ENCODE measurements at regions not wholly inside any gene's neighbourhood (a gene's known extent, or its start where the extent isn't known, plus 50 kb on each side); places are given as distances from the start of the nearest gene placed in this dataset.

DNA sequence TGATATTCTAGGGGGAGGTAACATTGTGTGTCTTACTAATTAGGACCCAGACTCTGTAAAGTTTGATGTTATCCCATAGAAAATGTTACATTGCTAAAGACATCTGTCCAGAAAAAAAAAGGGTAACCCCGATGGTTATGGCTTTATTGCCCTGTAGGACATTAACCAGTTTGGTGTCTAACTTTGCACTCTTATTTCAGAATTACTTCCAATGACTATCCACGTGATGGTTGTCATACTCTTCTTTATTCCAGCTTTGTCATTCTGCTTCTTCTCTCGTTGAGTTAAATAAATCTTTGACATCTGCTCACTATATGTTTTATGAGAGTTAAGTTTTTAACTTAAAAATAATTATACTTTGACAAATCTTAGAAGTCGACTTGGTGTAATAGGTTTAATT, 180.4 kb upstream of the ANKRD55 start:
- Histone ChIP-seq H2AFZ (ENCODE audit: insufficient read depth, low read length, poor library complexity) (no peak overlapping the region), H3K27me3 (ENCODE audit: insufficient read depth, low read length) (no peaks in the 10 kb centered on the region), H3K79me1 (ENCODE audit: low read length) (peaks cover 8% of the 10 kb centered on the region), H3K14ac (ENCODE audit: low read length) (no peak overlapping the region), H3K9ac (ENCODE audit: low read length) (no peak overlapping the region), H3K79me2 (ENCODE audit: control insufficient read depth, insufficient read depth, low read length, poor library complexity) (no peaks in the 10 kb centered on the region), H3K9me3 (ENCODE audit: insufficient read depth, low read depth, low read length) (no peaks in the 10 kb centered on the region), H3K18ac (ENCODE audit: low read length) (no peak overlapping the region), H3K36me3 (ENCODE audit: control insufficient read depth in 1 of 2, insufficient read depth in 2 of 2, low read length in 2 of 2) (no peaks in the 10 kb centered on the region), H3K4me1 (ENCODE audit: control insufficient read depth in 1 of 2, insufficient read depth in 2 of 2, low read length in 2 of 2) (peaks cover 6 to 9% of the 10 kb centered on the region in 2 experiments), H4K91ac (ENCODE audit: low read depth, low read length) (no peak overlapping the region), H2AK5ac (ENCODE audit: low read length) (no peak overlapping the region), H3K23ac (ENCODE audit: low read length) (no peak overlapping the region), H3K27ac (ENCODE audit: low read depth, low read length) (no peak overlapping the region), H4K8ac (ENCODE audit: low read depth, low read length) (no peak overlapping the region), H2BK12ac (ENCODE audit: low read length) (no peak overlapping the region), H2BK5ac (ENCODE audit: low read depth, low read length, poor library complexity) (no peak overlapping the region), H3K4me2 (ENCODE audit: low read length) (no peak overlapping the region), H3K4me3 (ENCODE audit: low read depth, low read length) (no peak overlapping the region), H4K12ac (ENCODE audit: low read depth, low read length) (no peak overlapping the region), H2BK120ac (ENCODE audit: insufficient read depth, low read length, poor library complexity) (no peak overlapping the region), H3K4ac (ENCODE audit: low read depth, low read length) (no peak overlapping the region)
- WGBS (ENCODE audit: extremely low coverage, insufficient coverage, insufficient read length), result no CpG with 5 or more reads among the region's 4 CpGs
- no peak for DNase-seq

DNA sequence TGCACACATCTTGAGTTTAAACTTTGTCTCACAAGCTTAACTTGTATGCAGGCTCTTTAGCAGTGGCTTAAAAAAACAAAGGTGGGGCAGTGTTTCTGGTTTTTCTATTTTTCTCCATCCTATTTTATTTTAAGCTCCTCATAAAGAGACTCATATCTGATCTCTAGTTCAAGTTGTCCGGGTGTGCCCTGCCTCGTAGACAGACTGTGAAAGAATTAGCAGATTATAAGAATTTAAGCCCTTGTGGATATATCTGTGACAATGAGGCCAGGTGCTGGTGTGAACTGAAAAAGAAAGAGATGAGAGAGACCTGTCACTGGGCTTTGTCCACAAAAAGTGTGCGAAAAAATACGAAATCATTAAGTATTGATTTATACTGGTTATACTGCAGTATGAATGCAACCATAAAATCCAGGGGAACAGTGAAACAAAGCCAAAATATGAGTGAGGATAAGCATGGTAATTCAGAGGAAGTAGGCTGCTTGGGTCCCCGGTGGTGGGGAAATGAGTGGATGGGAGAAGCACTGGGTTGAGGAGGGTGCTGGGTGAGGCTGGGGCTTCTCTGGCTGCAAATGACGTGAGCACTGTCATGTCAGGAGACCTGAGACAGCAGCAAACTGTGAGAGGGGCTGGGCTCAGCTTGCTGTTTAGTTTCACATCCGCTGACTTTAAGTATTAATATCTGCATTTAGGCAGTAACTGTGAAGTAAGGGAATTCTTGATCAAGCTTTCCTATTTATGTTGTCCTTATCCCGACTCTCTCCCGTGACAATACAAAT, 179.7 kb upstream of the ANKRD55 start:
- Histone ChIP-seq H2BK12ac (ENCODE audit: low read length) (peak overlapping the region; percentile 32), H3K79me2 (ENCODE audit: control insufficient read depth, insufficient read depth, low read length, poor library complexity) (no peaks in the 10 kb centered on the region), H3K4me3 (ENCODE audit: low read depth, low read length) (no peak overlapping the region), H2BK120ac (ENCODE audit: insufficient read depth, low read length, poor library complexity) (no peak overlapping the region), H3K9ac (ENCODE audit: low read length) (no peak overlapping the region), H3K18ac (ENCODE audit: low read length) (no peak overlapping the region), H3K36me3 (ENCODE audit: control insufficient read depth in 1 of 2, insufficient read depth in 2 of 2, low read length in 2 of 2) (no peaks in the 10 kb centered on the region), H3K23ac (ENCODE audit: low read length) (no peak overlapping the region), H2BK5ac (ENCODE audit: low read depth, low read length, poor library complexity) (no peak overlapping the region), H4K12ac (ENCODE audit: low read depth, low read length) (no peak overlapping the region), H4K91ac (ENCODE audit: low read depth, low read length) (no peak overlapping the region), H2AFZ (ENCODE audit: insufficient read depth, low read length, poor library complexity) (no peak overlapping the region), H3K27me3 (ENCODE audit: insufficient read depth, low read length) (no peaks in the 10 kb centered on the region), H4K8ac (ENCODE audit: low read depth, low read length) (peak overlapping the region; percentile 9), H3K4me1 (ENCODE audit: control insufficient read depth in 1 of 2, insufficient read depth in 2 of 2, low read length in 2 of 2) (peaks cover 6 to 9% of the 10 kb centered on the region in 2 experiments), H3K9me3 (ENCODE audit: insufficient read depth, low read depth, low read length) (no peaks in the 10 kb centered on the region), H2AK5ac (ENCODE audit: low read length) (peak overlapping the region; percentile 93), H3K14ac (ENCODE audit: low read length) (peak overlapping the region; percentile 14), H3K27ac (ENCODE audit: low read depth, low read length) (no peak overlapping the region), H3K4ac (ENCODE audit: low read depth, low read length) (no peak overlapping the region), H3K4me2 (ENCODE audit: low read length) (no peak overlapping the region), H3K79me1 (ENCODE audit: low read length) (peaks cover 8% of the 10 kb centered on the region)
- no CpG with 5 or more reads among the region's 9 CpGs for WGBS (ENCODE audit: extremely low coverage, insufficient coverage, insufficient read length)
- peak in 1 of 2 donors; percentile 18 for DNase-seq

DNA sequence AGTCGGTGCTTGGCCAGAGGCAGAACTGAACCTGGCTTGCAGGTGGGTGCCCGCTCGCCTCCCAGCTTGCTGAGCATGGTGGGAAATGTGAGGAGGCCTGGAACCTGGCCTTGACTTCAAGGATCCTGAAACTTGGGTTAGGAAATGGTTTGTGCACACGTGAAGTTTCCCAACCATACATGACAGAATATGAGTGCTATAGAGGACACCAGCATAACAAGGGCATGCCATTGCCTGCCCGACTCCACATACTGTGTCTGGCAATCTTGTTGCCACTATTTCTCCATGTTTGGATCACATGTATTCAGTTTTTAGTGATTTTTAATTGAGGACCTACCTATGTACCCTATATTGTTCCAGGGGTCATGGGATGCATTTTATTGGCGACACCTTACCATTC, 177.6 kb upstream of the ANKRD55 start:
- Histone ChIP-seq H3K4ac (ENCODE audit: low read depth, low read length) (no peak overlapping the region), H2BK120ac (ENCODE audit: insufficient read depth, low read length, poor library complexity) (no peak overlapping the region), H2AFZ (ENCODE audit: insufficient read depth, low read length, poor library complexity) (no peak overlapping the region), H3K9ac (ENCODE audit: low read length) (no peak overlapping the region), H4K91ac (ENCODE audit: low read depth, low read length) (no peak overlapping the region), H3K4me1 (ENCODE audit: control insufficient read depth in 1 of 2, insufficient read depth in 2 of 2, low read length in 2 of 2) (peaks cover 6 to 9% of the 10 kb centered on the region in 2 experiments), H4K8ac (ENCODE audit: low read depth, low read length) (no peak overlapping the region), H3K18ac (ENCODE audit: low read length) (no peak overlapping the region), H2BK12ac (ENCODE audit: low read length) (peak overlapping the region; percentile 4), H3K27me3 (ENCODE audit: insufficient read depth, low read length) (no peaks in the 10 kb centered on the region), H3K4me3 (ENCODE audit: low read depth, low read length) (no peak overlapping the region), H3K4me2 (ENCODE audit: low read length) (no peak overlapping the region), H3K23ac (ENCODE audit: low read length) (no peak overlapping the region), H3K9me3 (ENCODE audit: insufficient read depth, low read depth, low read length) (peaks cover 2% of the 10 kb centered on the region), H3K79me1 (ENCODE audit: low read length) (peaks cover 14% of the 10 kb centered on the region), H2AK5ac (ENCODE audit: low read length) (no peak overlapping the region), H3K36me3 (ENCODE audit: control insufficient read depth in 1 of 2, insufficient read depth in 2 of 2, low read length in 2 of 2) (no peaks in the 10 kb centered on the region), H4K12ac (ENCODE audit: low read depth, low read length) (no peak overlapping the region), H3K14ac (ENCODE audit: low read length) (no peak overlapping the region), H2BK5ac (ENCODE audit: low read depth, low read length, poor library complexity) (no peak overlapping the region), H3K79me2 (ENCODE audit: control insufficient read depth, insufficient read depth, low read length, poor library complexity) (no peaks in the 10 kb centered on the region), H3K27ac (ENCODE audit: low read depth, low read length) (no peak overlapping the region)
- no CpG with 5 or more reads among the region's 6 CpGs for WGBS (ENCODE audit: extremely low coverage, insufficient coverage, insufficient read length)
- no peak for DNase-seq

DNA sequence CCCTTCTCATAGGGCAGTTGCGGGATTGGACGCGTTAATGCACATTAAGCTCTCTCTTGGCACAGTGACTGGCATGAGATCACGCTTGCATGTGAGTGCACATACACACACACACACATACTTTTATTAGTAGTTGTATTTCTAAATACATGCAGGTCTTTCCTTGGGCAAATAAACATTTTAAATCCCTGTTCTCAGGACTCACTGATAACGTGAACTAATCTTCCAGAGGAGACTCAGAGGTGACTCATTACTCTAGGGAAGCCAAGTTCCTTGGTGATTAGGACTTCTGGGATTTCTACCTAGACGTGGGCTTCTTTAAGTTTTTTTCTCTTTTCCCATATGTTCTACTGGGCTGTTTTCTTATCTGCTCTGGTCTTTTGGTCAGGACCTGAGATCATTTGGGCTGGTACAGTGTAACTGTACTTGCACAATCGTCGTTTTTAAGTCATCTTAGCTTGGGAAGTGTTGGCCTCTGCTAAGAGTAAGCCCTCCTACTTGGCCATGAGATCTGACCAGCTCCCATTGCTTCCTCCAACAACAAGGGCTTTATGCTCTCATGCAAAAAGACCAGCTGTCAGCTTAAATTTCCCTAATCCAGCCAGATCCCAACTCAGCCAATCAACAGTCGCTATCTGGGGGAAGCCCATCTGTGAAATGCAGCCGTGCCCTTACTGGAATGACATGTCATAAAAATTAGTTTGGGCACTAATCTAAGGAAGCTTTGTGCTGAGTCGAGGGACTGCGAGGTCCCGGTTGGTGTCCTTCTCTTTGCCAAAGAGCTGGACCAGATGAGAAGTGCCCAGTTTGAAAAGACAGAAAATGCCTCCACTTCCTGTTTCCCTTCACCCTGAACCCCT, 176.4 kb upstream of the ANKRD55 start:
- H3K14ac ChIP-seq (ENCODE audit: low read length), result no peak overlapping the region
- no peak overlapping the region for H2AK5ac ChIP-seq (ENCODE audit: low read length)
- H3K18ac ChIP-seq (ENCODE audit: low read length), result no peak overlapping the region
- H4K8ac ChIP-seq (ENCODE audit: low read depth, low read length), result no peak overlapping the region
- H3K36me3 ChIP-seq (ENCODE audit: control insufficient read depth in 1 of 2, insufficient read depth in 2 of 2, low read length in 2 of 2), result no peaks in the 10 kb centered on the region
- peaks cover 11% of the 10 kb centered on the region for H3K79me1 ChIP-seq (ENCODE audit: low read length)
- no peak overlapping the region for H4K91ac ChIP-seq (ENCODE audit: low read depth, low read length)
- no peak overlapping the region for H3K4ac ChIP-seq (ENCODE audit: low read depth, low read length)
- H2AFZ ChIP-seq (ENCODE audit: insufficient read depth, low read length, poor library complexity), result no peak overlapping the region
- H2BK5ac ChIP-seq (ENCODE audit: low read depth, low read length, poor library complexity), result no peak overlapping the region
- no peak overlapping the region for H3K4me3 ChIP-seq (ENCODE audit: low read depth, low read length)
- peak; percentile 50 to 77 for DNase-seq
- no peak overlapping the region for H4K12ac ChIP-seq (ENCODE audit: low read depth, low read length)
- H3K4me2 ChIP-seq (ENCODE audit: low read length), result no peak overlapping the region
- H3K9me3 ChIP-seq (ENCODE audit: insufficient read depth, low read depth, low read length), result peaks cover 2% of the 10 kb centered on the region
- H2BK12ac ChIP-seq (ENCODE audit: low read length), result peak overlapping the region; percentile 69
- no peak overlapping the region for H3K9ac ChIP-seq (ENCODE audit: low read length)
- WGBS (ENCODE audit: extremely low coverage, insufficient coverage, insufficient read length), result no CpG with 5 or more reads among the region's 13 CpGs
- no peak overlapping the region for H2BK120ac ChIP-seq (ENCODE audit: insufficient read depth, low read length, poor library complexity)
- H3K4me1 ChIP-seq (ENCODE audit: control insufficient read depth in 1 of 2, insufficient read depth in 2 of 2, low read length in 2 of 2), result peaks cover 0 to 4% of the 10 kb centered on the region in 2 experiments
- H3K23ac ChIP-seq (ENCODE audit: low read length), result no peak overlapping the region
- H3K27ac ChIP-seq (ENCODE audit: low read depth, low read length), result no peak overlapping the region
- no peaks in the 10 kb centered on the region for H3K79me2 ChIP-seq (ENCODE audit: control insufficient read depth, insufficient read depth, low read length, poor library complexity)
- H3K27me3 ChIP-seq (ENCODE audit: insufficient read depth, low read length), result no peaks in the 10 kb centered on the region
